SK-N-MC (cell line): ENCODE measurements at regions not wholly inside any gene's neighbourhood (a gene's known extent, or its start where the extent isn't known, plus 50 kb on each side); places are given as distances from the start of the nearest gene placed in this dataset.

Experiments
- EZH2 ChIP-seq: fragments of 200-600 bp; sonication (generic); IDR thresholded peaks from one replicate; pipeline ENCODE4 v1.6.1; 2017; ENCODE audit warnings: antibody characterized with exemption
- POLR2AphosphoS5 ChIP-seq: IDR thresholded peaks from 2 replicates; pipeline ENCODE4 v1.6.1; 2012; ENCODE audit warnings: mild to moderate bottlenecking, low read depth, low read length, borderline replicate concordance

DNA sequence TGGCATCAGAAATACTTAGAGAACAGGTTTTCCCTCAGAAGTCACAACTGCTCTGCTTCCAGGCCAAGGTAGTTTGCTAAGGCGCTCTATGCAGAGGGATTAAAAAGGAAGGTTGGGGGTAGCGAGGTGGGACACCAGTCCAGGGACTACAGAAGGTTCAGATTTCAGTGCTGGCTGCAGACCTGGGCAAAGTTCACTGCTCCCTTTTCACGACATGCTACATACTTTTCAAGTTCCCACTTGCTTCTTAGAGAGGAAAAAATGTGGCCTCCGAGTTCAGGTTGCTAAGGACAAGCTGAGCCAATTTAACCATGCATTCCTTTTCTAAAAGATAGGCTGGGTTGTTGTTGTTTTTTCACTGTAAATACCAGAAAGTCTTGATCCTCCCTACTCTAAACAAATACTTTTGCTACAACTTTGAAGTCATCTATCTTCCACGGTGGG is 158.6 kb upstream of the NR2F2 start:
- TF ChIP-seq EZH2 (no peak), POLR2AphosphoS5 (no peak)
